NCI-H1694 (cell line): ENCODE measurements at regions not wholly inside any gene's neighbourhood (a gene's known extent, or its start where the extent isn't known, plus 50 kb on each side); places are given as distances from the start of the nearest gene placed in this dataset.

Experiments used
- DNase-seq: peaks from one replicate; lab custom pipeline; 2025; lab: John Stamatoyannopoulos, UW

- no peak for DNase-seq
Observed at GRCh38 chr12:42670719-42671118, 81.2 kb upstream of the PRICKLE1 start.

- no peak for DNase-seq
Observed at GRCh38 chr12:42669553-42669952, 80.0 kb upstream of the PRICKLE1 start.

GRCh38 chr12:42666671-42667243 is 77.2 kb upstream of the PRICKLE1 start:
- DNase-seq = no peak

- no peak for DNase-seq
Observed at GRCh38 chr12:42663621-42664020, 74.1 kb upstream of the PRICKLE1 start.

- no peak for DNase-seq
Observed at GRCh38 chr12:42660968-42661937, 71.7 kb upstream of the PRICKLE1 start.

- no peak for DNase-seq
Observed at GRCh38 chr12:42660117-42660516, 70.6 kb upstream of the PRICKLE1 start.

- no peak for DNase-seq
Observed at GRCh38 chr12:42652048-42652447, 62.5 kb upstream of the PRICKLE1 start.

GRCh38 chr12:42648061-42648460 is 58.5 kb upstream of the PRICKLE1 start:
- no peak for DNase-seq

GRCh38 chr12:42643881-42644579 is 54.5 kb upstream of the PRICKLE1 start:
- no peak for DNase-seq

- no peak for DNase-seq
Observed at GRCh38 chr12:42641221-42641885, 51.8 kb upstream of the PRICKLE1 start.

GRCh38 chr12:42640391-42640790 is 50.8 kb upstream of the PRICKLE1 start:
- no peak for DNase-seq

- DNase-seq = no peak
Observed at GRCh38 chr12:42639556-42639955, 50.0 kb upstream of the PRICKLE1 start.
